ENCODE measurements at regions not wholly inside any gene's neighbourhood (a gene's known extent, or its start where the extent isn't known, plus 50 kb on each side); places are given as distances from the start of the nearest gene placed in this dataset.

DNA sequence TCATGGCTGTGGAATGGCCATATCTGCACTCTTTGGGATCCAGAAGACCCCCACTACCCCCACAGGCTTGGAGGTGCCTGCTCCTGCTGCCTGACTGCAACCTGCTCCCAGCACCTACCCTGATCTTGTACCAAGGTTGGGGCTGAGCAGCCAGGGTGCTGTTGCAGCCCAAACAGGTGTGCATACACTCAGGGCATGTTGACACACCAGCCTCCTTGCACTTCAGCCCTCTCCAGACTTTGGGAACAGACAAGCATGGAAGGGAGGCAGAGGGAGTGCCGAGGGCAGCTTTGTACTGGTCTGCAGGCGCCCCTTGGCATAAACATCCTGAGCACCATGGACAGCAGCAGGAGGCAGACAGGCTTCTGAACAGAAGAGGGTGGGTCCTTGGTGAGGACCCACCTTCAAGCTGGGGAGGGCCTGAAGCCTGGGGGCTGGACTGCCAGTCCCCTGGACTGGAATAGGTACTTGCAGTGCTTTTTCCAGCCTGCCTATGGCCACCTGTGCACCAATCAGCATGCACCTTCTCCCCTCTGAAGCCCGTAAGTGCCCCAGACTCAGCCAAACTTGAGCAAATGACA lies 1675.8 kb downstream of the HACE1 start:
- no peaks in the 10 kb centered on the region for H3K4me1 ChIP-seq (ENCODE audit: insufficient read depth, low read length)
- H3K36me3 ChIP-seq (ENCODE audit: insufficient read depth, low read length): no peaks in the 10 kb centered on the region
- H3K4me3 Mint-ChIP-seq: no peak overlapping the region
- no peaks in the 10 kb centered on the region for H3K27me3 ChIP-seq (ENCODE audit: insufficient read depth, low read length, poor library complexity, severe bottlenecking)
- no peak for DNase-seq
- ChIA-PET CTCF (no interaction called here), POLR2A (no interaction called here)
- no peaks in the 10 kb centered on the region for H3K9me3 ChIP-seq (ENCODE audit: low read length)
- no peaks in the 10 kb centered on the region for H3K4me1 Mint-ChIP-seq
- no peaks in the 10 kb centered on the region for H3K27me3 Mint-ChIP-seq
- no peak overlapping the region for H3K27ac Mint-ChIP-seq
- H3K36me3 Mint-ChIP-seq: no peaks in the 10 kb centered on the region
- peaks cover 0 to 13% (median 0%) of the 10 kb centered on the region in 5 donors for H3K9me3 Mint-ChIP-seq
- H3K27ac ChIP-seq (ENCODE audit: low read depth, low read length): no peak overlapping the region
- no peak overlapping the region for H3K4me3 ChIP-seq (ENCODE audit: low read length)

DNA sequence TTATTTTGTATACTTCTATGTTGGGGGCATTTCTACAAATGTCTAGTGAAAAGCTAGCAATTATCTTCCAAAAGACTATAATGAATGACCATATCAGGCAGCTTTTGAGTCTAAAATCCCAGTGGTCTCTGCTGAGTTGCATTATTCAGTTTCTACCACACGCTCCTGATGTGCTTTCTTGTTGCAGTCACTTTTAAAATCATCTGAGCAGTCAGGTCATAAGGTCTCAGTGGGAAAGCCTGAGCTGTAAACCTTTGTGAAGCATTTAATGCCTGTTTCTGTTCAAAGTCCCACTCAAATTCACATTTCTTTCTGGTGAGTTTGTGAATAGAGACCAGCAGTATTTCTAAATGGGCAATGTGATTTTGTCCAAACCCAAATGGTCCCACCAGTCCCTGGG lies 1681.5 kb downstream of the HACE1 start:
- Mint-ChIP-seq H3K4me1 (no peaks in the 10 kb centered on the region), H3K9me3 (peaks cover 0 to 30% (median 5%) of the 10 kb centered on the region in 5 donors), H3K36me3 (no peaks in the 10 kb centered on the region), H3K4me3 (no peak overlapping the region), H3K27me3 (no peaks in the 10 kb centered on the region), H3K27ac (no peak overlapping the region)
- Histone ChIP-seq H3K4me1 (ENCODE audit: insufficient read depth, low read length) (no peaks in the 10 kb centered on the region), H3K9me3 (ENCODE audit: low read length) (no peaks in the 10 kb centered on the region), H3K27me3 (ENCODE audit: insufficient read depth, low read length, poor library complexity, severe bottlenecking) (no peaks in the 10 kb centered on the region), H3K27ac (ENCODE audit: low read depth, low read length) (no peak overlapping the region), H3K36me3 (ENCODE audit: insufficient read depth, low read length) (no peaks in the 10 kb centered on the region), H3K4me3 (ENCODE audit: low read length) (no peak overlapping the region)
- ChIA-PET CTCF (no interaction called here), POLR2A (no interaction called here)
- DNase-seq: no peak

DNA sequence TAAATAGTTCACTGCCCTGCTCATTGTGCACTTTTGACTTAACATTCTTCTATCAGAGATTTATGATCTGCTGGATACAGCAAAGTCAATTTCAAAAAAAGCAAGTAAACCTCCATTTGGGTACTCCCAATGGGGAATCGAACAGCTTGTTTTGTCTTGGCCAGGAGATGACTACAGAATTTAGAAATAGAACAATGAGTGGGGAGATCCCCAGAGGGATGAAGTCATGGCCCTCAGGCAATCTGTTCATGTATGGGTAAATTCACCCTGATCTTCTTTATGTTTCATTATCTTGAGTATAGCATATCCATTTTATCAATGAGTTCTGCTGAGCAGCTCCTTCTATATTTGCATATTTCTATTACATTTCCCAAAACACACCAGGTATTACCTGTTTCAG lies 1681.9 kb downstream of the HACE1 start:
- Histone ChIP-seq H3K9me3 (ENCODE audit: low read length) (no peaks in the 10 kb centered on the region), H3K27me3 (ENCODE audit: insufficient read depth, low read length, poor library complexity, severe bottlenecking) (no peaks in the 10 kb centered on the region), H3K27ac (ENCODE audit: low read depth, low read length) (no peak overlapping the region), H3K4me3 (ENCODE audit: low read length) (no peak overlapping the region), H3K4me1 (ENCODE audit: insufficient read depth, low read length) (no peaks in the 10 kb centered on the region), H3K36me3 (ENCODE audit: insufficient read depth, low read length) (no peaks in the 10 kb centered on the region)
- Mint-ChIP-seq H3K27me3 (no peaks in the 10 kb centered on the region), H3K4me3 (no peak overlapping the region), H3K27ac (no peak overlapping the region), H3K9me3 (peaks cover 0 to 29% (median 5%) of the 10 kb centered on the region in 5 donors), H3K36me3 (no peaks in the 10 kb centered on the region), H3K4me1 (no peaks in the 10 kb centered on the region)
- POLR2A ChIA-PET: no interaction called here
- no peak for DNase-seq
- CTCF ChIA-PET: no interaction called here

DNA sequence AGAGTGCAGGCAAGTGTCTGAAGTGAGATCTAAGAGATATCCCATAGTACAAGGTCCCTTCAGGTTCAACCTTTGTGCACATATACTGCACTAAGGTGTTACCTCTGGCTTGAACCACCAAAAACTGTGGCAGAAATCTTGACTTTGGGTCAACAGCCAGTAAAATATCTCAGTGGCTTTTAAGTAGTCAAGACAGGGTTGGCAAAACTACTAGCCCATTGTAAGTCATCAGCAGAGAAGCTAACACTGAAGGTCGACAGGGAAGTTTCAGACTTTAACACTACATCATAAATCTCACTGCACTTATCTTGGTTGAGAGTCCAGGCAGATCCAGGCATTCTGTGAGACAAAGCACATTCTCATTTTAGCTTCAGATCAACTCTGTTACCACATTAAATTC lies 1684.7 kb downstream of the HACE1 start:
- H3K27me3 Mint-ChIP-seq: no peaks in the 10 kb centered on the region

DNA sequence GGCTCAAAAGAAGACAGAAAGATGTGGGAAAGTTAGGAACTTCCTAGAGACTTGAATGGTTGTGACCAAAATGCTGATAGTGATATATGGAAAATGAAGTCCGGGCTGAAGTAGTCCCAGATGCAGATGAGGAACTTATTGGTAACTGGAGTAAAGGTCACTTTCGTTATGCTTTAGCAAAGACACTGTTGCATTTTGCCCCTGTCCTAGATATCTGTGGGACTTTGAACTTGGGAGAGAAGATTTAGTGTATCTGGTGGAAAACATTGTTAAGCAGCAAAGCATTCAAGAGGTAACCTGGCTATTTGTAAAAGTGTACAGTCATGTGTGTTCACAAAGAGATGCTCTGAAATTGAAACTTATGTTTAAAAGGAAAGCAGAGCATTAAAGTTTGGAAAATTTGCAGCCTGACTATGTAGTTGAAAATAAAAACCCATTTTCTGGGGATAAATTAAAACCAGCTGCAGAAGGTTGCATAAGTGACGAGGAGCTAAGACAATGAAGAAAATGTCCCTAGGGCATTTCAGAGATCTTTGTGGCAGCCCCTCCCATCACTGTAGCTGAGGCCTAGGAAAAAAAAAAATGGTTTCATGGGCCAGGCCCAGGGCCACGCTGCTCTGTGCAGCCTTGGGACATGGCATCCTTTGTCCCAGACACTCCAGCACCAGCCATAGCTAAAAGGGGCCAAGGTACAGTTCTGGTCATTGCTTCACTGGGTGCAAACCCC lies 1692.2 kb downstream of the HACE1 start:
- Histone ChIP-seq H3K27ac (ENCODE audit: low read depth, low read length) (no peak overlapping the region), H3K4me3 (ENCODE audit: low read length) (no peak overlapping the region), H3K36me3 (ENCODE audit: insufficient read depth, low read length) (no peaks in the 10 kb centered on the region), H3K4me1 (ENCODE audit: insufficient read depth, low read length) (no peaks in the 10 kb centered on the region), H3K27me3 (ENCODE audit: insufficient read depth, low read length, poor library complexity, severe bottlenecking) (no peaks in the 10 kb centered on the region), H3K9me3 (ENCODE audit: low read length) (no peaks in the 10 kb centered on the region)
- peaks cover 2 to 8% (median 4%) of the 10 kb centered on the region in 5 donors for H3K9me3 Mint-ChIP-seq
- H3K27ac Mint-ChIP-seq: no peak overlapping the region
- ChIA-PET CTCF (no interaction called here), POLR2A (no interaction called here)
- no peak overlapping the region for H3K4me3 Mint-ChIP-seq
- H3K36me3 Mint-ChIP-seq: no peaks in the 10 kb centered on the region
- H3K27me3 Mint-ChIP-seq: peaks cover 0 to 1% of the 10 kb centered on the region in 2 donors
- no peaks in the 10 kb centered on the region for H3K4me1 Mint-ChIP-seq
- DNase-seq: no peak

More for the DNA sequence above, 1684.7 kb downstream of the HACE1 start:
- no peaks in the 10 kb centered on the region for H3K4me1 ChIP-seq (ENCODE audit: insufficient read depth, low read length)
- H3K4me3 ChIP-seq (ENCODE audit: low read length): no peak overlapping the region
- Mint-ChIP-seq H3K9me3 (peaks cover 0 to 24% (median 5%) of the 10 kb centered on the region in 5 donors), H3K4me3 (no peak overlapping the region), H3K4me1 (no peaks in the 10 kb centered on the region), H3K36me3 (no peaks in the 10 kb centered on the region), H3K27ac (no peak overlapping the region)
- ChIA-PET CTCF (no interaction called here), POLR2A (no interaction called here)
- H3K27me3 ChIP-seq (ENCODE audit: insufficient read depth, low read length, poor library complexity, severe bottlenecking): no peaks in the 10 kb centered on the region
- H3K27ac ChIP-seq (ENCODE audit: low read depth, low read length): no peak overlapping the region
- DNase-seq: no peak
- H3K9me3 ChIP-seq (ENCODE audit: low read length): no peaks in the 10 kb centered on the region
- H3K36me3 ChIP-seq (ENCODE audit: insufficient read depth, low read length): no peaks in the 10 kb centered on the region

DNA sequence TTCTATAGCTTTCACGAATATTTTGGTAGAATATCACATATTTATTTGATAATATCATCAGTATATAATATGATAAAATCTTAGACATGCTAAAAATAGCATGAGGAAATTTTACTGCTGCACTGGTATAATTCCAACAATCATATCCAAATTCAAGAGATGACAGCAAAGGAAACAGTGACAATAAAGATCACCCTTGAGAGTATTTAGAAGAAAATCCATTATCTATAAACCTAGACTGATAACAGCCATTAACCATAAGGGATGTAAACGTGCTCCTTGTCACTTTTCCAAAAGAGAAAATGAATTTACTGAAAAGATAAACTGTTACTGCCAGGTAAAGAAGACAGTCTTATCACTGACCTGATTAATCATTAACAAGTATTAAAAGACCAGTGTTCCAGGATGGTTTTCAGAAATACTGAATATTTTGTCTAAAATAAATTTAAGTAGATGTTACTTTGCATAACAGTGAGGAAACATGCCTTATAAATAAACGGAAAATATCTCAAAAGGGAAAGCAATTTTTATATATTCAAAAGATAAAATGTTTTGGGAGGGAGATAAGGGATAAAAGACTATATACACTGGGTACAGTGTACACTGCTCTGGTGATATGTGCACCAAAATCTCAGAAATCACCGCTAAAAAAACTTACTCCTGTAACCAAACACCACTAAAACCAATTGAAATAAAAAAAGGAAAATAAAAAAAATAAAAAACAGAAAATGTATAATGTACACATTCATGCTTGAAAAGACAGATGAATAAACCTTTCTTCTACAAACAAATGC lies 1704.7 kb downstream of the HACE1 start:
- no peak overlapping the region for H3K27ac ChIP-seq (ENCODE audit: low read depth, low read length)
- Mint-ChIP-seq H3K4me3 (no peak overlapping the region), H3K4me1 (no peaks in the 10 kb centered on the region), H3K27ac (no peak overlapping the region), H3K27me3 (no peaks in the 10 kb centered on the region), H3K9me3 (peaks cover 0 to 9% (median 0%) of the 10 kb centered on the region in 5 donors), H3K36me3 (no peaks in the 10 kb centered on the region)
- ChIA-PET CTCF (no interaction called here), POLR2A (no interaction called here)
- H3K36me3 ChIP-seq (ENCODE audit: insufficient read depth, low read length): no peaks in the 10 kb centered on the region
- DNase-seq: no peak
- no peak overlapping the region for H3K4me3 ChIP-seq (ENCODE audit: low read length)
- no peaks in the 10 kb centered on the region for H3K4me1 ChIP-seq (ENCODE audit: insufficient read depth, low read length)
- H3K27me3 ChIP-seq (ENCODE audit: insufficient read depth, low read length, poor library complexity, severe bottlenecking): no peaks in the 10 kb centered on the region
- H3K9me3 ChIP-seq (ENCODE audit: low read length): no peaks in the 10 kb centered on the region

DNA sequence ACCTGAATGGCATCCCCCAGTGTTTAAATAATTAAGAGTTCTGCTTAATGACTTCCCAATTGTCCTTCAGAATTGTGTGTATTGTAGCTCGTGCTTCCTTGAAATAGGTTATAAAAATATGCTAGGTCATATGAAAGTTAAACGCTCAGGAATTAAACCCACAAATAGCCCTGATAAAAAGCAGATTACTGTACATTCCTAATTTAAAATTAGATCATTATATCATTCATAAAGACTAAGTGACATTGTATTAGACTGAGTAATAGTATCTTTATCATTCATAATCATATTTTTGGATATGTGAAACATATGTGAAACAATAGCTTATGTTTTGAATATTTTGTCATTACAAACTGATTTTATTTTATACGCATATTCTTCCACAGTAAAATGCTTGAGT lies 1706.7 kb downstream of the HACE1 start:
- no peaks in the 10 kb centered on the region for H3K27me3 ChIP-seq (ENCODE audit: insufficient read depth, low read length, poor library complexity, severe bottlenecking)
- no peak overlapping the region for H3K27ac ChIP-seq (ENCODE audit: low read depth, low read length)
- Mint-ChIP-seq H3K9me3 (peaks cover 0 to 12% (median 2%) of the 10 kb centered on the region in 5 donors), H3K27me3 (no peaks in the 10 kb centered on the region), H3K4me1 (no peaks in the 10 kb centered on the region), H3K27ac (no peak overlapping the region), H3K36me3 (no peaks in the 10 kb centered on the region), H3K4me3 (no peak overlapping the region)
- H3K9me3 ChIP-seq (ENCODE audit: low read length): no peaks in the 10 kb centered on the region
- no peak for DNase-seq
- ChIA-PET CTCF (no interaction called here), POLR2A (no interaction called here)
- H3K4me1 ChIP-seq (ENCODE audit: insufficient read depth, low read length): no peaks in the 10 kb centered on the region
- no peaks in the 10 kb centered on the region for H3K36me3 ChIP-seq (ENCODE audit: insufficient read depth, low read length)
- H3K4me3 ChIP-seq (ENCODE audit: low read length): no peak overlapping the region

DNA sequence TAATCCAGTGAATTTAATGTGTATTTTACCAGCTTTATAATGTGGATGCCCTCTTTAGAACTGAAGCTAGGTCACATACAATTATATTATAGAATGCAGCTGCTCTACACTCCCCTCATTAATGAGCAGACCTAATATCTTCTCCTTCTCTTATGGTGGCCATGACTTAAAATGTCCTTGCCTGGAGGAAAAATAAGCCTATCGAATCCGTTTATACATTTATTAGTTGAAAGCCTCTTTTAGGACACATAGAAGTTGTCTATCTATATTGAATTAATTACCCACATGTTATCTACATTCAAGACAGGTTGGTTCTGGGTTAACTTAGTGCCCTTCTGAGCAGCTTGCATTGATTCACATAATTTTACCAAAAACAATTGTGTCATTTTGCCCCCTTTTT lies 1716.8 kb downstream of the HACE1 start:
- no peaks in the 10 kb centered on the region for H3K27me3 Mint-ChIP-seq
- H3K9me3 Mint-ChIP-seq: peaks cover 0 to 12% (median 0%) of the 10 kb centered on the region in 5 donors
- no peak overlapping the region for H3K27ac Mint-ChIP-seq
- DNase-seq: no peak
- Histone ChIP-seq H3K27ac (ENCODE audit: low read depth, low read length) (no peak overlapping the region), H3K4me3 (ENCODE audit: low read length) (no peak overlapping the region), H3K27me3 (ENCODE audit: insufficient read depth, low read length, poor library complexity, severe bottlenecking) (no peaks in the 10 kb centered on the region), H3K36me3 (ENCODE audit: insufficient read depth, low read length) (no peaks in the 10 kb centered on the region), H3K9me3 (ENCODE audit: low read length) (no peaks in the 10 kb centered on the region), H3K4me1 (ENCODE audit: insufficient read depth, low read length) (no peaks in the 10 kb centered on the region)
- no peaks in the 10 kb centered on the region for H3K36me3 Mint-ChIP-seq
- H3K4me1 Mint-ChIP-seq: no peaks in the 10 kb centered on the region
- ChIA-PET POLR2A (no interaction called here), CTCF (no interaction called here)
- no peak overlapping the region for H3K4me3 Mint-ChIP-seq
